Chondrocyte (in vitro differentiated cells): ENCODE measurements at regions not wholly inside any gene's neighbourhood (a gene's known extent, or its start where the extent isn't known, plus 50 kb on each side); places are given as distances from the start of the nearest gene placed in this dataset.

Source experiments
- DNase-seq: peaks from one replicate; pipeline ENCODE4 v3.0.0; 2021; ENCODE audit warnings: mixed read lengths, low spot score
- H3K27ac Mint-ChIP-seq: one replicate; pipeline ENCODE4 v1.8.0; 2021; ENCODE audit warnings: mild to moderate bottlenecking, moderate library complexity, mixed read lengths; ENCODE audit not compliant: unreplicated experiment
- H3K27me3 Mint-ChIP-seq: 2 replicates; pipeline ENCODE4 v1.8.0; 2021; ENCODE audit warnings: low read depth, mixed read lengths
- H3K36me3 Mint-ChIP-seq: 2 replicates; pipeline ENCODE4 v1.8.0; 2021; ENCODE audit warnings: low read depth, mixed read lengths
- H3K4me1 Mint-ChIP-seq: 2 replicates; pipeline ENCODE4 v1.8.0; 2021; ENCODE audit warnings: low read depth, mild to moderate bottlenecking, mixed read lengths
- H3K4me3 Mint-ChIP-seq: one replicate; pipeline ENCODE4 v1.8.0; 2021; ENCODE audit warnings: mild to moderate bottlenecking, moderate library complexity, mixed read lengths; ENCODE audit not compliant: unreplicated experiment
- H3K9me3 Mint-ChIP-seq: 2 replicates; pipeline ENCODE4 v1.8.0; 2021; ENCODE audit warnings: low read depth, mixed read lengths
- TF ChIP-seq, protein P1 (sequence below): fragments of 200-600 bp; sonication (generic); IDR thresholded peaks from 2 replicates; pipeline ENCODE4 v1.5.0; 2021; ENCODE audit warnings: antibody characterized with exemption, mild to moderate bottlenecking, moderate library complexity

DNA sequence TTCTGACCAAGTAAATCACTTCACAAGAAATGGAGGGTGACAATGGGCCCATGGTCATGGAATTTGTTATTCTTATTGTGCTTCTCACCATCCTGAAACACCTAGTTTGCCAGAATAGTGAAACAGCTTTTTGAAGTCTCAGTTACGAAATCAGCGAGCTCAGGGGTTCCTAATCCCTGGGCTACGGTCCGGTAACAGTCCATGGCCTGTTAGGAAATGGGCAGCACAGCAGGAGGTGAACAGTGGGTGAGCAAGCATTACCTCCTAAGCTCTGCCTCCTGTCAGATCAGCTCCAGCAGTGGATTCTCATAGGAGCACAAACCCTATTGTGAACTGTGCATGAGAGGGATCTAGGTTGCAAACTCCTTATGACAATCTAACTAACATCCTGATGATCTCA is 1356.3 kb downstream of the KCNT2 start:
- TF ChIP-seq, protein P1, sequence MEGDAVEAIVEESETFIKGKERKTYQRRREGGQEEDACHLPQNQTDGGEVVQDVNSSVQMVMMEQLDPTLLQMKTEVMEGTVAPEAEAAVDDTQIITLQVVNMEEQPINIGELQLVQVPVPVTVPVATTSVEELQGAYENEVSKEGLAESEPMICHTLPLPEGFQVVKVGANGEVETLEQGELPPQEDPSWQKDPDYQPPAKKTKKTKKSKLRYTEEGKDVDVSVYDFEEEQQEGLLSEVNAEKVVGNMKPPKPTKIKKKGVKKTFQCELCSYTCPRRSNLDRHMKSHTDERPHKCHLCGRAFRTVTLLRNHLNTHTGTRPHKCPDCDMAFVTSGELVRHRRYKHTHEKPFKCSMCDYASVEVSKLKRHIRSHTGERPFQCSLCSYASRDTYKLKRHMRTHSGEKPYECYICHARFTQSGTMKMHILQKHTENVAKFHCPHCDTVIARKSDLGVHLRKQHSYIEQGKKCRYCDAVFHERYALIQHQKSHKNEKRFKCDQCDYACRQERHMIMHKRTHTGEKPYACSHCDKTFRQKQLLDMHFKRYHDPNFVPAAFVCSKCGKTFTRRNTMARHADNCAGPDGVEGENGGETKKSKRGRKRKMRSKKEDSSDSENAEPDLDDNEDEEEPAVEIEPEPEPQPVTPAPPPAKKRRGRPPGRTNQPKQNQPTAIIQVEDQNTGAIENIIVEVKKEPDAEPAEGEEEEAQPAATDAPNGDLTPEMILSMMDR, result no peak
- no peak for DNase-seq
- no peaks in the 10 kb centered on the region for H3K36me3 Mint-ChIP-seq
- H3K4me1 Mint-ChIP-seq, result no peaks in the 10 kb centered on the region
- H3K27ac Mint-ChIP-seq, result peak overlapping the region; percentile 41
- peaks cover 6% of the 10 kb centered on the region for H3K9me3 Mint-ChIP-seq
- H3K4me3 Mint-ChIP-seq, result no peak overlapping the region
- no peaks in the 10 kb centered on the region for H3K27me3 Mint-ChIP-seq

DNA sequence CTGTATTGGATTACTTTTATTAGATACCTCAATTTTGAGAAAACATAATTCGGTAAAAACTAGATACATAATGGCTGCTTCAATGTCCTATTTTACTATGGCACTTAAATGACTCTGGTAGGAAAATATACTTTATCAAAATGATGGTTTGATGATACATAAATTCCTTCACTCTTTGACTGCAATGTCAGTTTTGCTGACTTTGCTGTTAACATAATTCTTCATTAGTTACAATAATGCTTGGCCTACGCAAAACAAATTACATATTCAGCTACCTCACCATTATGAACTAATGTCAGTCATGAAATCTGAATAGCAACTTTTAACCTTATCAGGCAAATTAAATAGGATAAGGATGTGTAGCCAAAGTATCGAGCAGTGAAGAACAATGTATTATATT is 1364.7 kb downstream of the KCNT2 start:
- no peak for DNase-seq
- TF ChIP-seq, protein P1, result no peak
- H3K27ac Mint-ChIP-seq, result no peak overlapping the region
- H3K4me3 Mint-ChIP-seq, result no peak overlapping the region
- H3K9me3 Mint-ChIP-seq, result no peaks in the 10 kb centered on the region
- H3K36me3 Mint-ChIP-seq, result no peaks in the 10 kb centered on the region
- H3K4me1 Mint-ChIP-seq, result no peaks in the 10 kb centered on the region
- peaks cover 2% of the 10 kb centered on the region for H3K27me3 Mint-ChIP-seq

DNA sequence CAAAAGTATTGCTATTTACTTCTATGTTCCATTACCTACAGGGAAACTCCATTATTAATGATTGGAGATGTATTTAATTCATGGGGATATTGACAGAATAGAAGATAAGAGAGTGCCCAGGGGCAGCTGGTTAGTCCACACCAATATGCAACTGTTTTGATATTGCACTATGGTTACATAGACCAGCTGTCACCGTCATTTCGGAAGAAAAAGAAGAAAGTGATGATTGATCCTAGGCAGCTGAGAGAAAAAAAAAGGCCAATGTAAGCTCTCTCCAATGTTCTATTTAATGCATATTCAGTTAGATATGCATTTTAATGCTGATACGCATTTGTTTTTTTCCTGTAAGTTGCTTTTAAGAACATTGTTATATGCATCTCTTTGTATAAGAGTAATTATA is 1367.2 kb downstream of the KCNT2 start:
- H3K27ac Mint-ChIP-seq, result no peak overlapping the region
- no peak for DNase-seq
- H3K27me3 Mint-ChIP-seq, result peaks cover 3% of the 10 kb centered on the region
- no peaks in the 10 kb centered on the region for H3K4me1 Mint-ChIP-seq
- no peaks in the 10 kb centered on the region for H3K9me3 Mint-ChIP-seq
- H3K4me3 Mint-ChIP-seq, result no peak overlapping the region
- no peaks in the 10 kb centered on the region for H3K36me3 Mint-ChIP-seq
- TF ChIP-seq, protein P1, result no peak

DNA sequence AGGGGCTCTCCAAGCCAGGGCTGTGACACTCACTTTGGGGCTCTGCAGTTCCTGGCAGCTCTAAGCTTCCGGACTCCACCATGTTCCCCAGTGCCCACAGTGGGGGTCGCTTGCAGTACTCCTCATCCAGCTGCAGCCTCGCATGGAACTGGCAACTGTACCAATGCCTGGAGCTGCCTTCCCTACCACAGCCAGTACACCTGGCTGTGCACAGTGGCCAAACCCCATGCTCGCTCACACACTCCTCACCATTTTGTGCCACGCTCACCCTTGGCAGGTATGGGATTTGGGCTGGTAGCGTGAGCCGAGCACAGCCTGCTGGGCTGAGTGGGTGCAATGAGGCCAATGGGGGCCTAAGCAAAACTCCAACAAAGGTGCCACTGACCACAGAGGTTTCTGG is 1369.9 kb downstream of the KCNT2 start:
- Mint-ChIP-seq H3K9me3 (no peaks in the 10 kb centered on the region), H3K4me1 (no peaks in the 10 kb centered on the region), H3K36me3 (no peaks in the 10 kb centered on the region), H3K4me3 (no peak overlapping the region), H3K27me3 (peaks cover 4% of the 10 kb centered on the region), H3K27ac (no peak overlapping the region)
- TF ChIP-seq, protein P1, result no peak
- no peak for DNase-seq

DNA sequence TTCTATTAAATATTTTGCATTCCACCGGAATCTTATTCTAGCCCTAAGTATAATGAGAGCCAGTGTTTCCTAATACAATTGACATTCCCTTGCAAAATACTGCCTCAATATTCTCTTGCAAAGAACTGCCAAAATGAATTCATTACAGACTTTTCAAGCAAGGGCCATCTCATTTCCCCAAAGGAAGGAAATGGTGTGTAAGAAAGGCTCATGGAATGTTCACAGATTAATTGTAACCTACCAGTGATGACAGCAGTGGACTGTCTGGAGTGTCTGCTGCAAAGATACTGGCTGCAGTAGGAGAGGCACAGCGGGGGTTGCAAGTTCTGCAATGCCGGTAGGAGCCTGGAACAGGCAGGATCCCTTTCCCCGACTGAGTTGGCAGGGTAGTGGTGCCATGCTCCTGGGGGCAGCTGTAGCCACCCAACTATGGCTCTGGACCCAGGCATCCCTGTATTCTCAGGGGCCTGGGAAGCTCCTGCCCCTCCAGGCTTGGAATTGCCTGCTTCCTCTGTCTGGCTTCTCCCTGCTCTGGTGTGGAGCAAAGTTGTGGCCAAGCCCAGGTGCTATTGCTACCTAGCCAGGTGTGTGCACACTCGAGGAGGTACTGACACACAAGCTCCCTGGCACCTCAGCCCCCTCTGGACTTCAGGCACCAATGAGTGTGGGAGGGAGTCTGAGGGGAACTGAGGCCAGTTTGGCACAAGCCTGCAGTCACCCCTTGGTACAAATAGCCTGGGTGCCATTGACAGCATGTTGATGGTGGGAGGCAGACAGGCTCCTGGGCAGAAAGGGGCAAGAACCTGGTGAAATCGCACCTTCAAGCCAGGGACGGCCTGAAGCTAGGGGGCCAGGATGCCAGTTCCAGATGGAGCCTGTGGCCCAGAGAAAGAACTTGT is 1371.0 kb downstream of the KCNT2 start:
- Mint-ChIP-seq H3K36me3 (no peaks in the 10 kb centered on the region), H3K27ac (no peak overlapping the region), H3K27me3 (peaks cover 4% of the 10 kb centered on the region), H3K9me3 (no peaks in the 10 kb centered on the region), H3K4me1 (no peaks in the 10 kb centered on the region), H3K4me3 (no peak overlapping the region)
- DNase-seq, result no peak
- TF ChIP-seq, protein P1, result no peak
